ENCODE measurements at regions not wholly inside any gene's neighbourhood (a gene's known extent, or its start where the extent isn't known, plus 50 kb on each side); places are given as distances from the start of the nearest gene placed in this dataset.

DNA sequence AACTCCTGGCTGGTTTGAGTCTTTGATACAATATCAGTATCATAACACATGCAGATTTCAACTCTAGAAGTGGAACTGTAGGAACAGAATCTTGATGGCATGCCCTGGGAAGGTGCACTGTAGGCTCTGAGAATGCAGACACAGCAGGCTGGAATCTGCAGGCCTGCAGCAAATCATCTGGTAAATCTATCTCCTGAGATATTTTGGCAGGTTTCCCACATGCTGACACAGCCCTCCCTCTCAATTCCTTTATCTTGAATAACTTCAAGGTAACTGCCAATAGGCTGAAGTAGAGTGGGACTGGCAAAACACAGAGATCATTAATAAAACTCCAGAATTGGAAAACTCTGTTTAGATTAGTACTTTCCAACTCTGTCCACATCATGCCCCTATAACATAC, 177.8 kb upstream of the PCSK5 start:
- DNase-seq (ENCODE audit: low read depth, low spot score), result peak; percentile 19
- in situ Hi-C loops (cut with HindIII; ENCODE audit: low sequenced_read_pairs), result no loop called here
- no peak overlapping the region for H3K4me3 ChIP-seq (ENCODE audit: low read depth, low read length)
- TF ChIP-seq CTCF (IDR thresholded peaks at IDR 0.05; ENCODE audit: low read depth, low read length), result no peak

DNA sequence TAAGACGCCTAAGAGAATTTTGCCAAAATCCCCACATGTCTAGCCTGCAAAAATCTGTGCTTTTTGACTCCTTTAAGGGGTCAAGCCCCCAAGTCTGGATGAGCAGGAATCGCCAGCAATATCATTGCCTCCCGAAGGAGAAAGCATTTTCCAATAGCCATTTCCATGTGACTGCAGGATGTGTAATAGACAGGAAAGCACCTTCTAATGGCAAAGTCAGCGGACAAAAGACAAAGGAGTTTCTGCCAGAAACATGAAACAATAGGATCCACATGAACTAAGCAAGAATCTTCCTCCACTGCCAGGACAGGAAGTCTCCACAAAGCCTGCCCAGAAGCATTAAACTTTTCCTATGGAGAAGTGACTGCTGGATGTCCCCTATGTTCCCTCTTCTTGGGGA, 177.1 kb upstream of the PCSK5 start:
- no peak overlapping the region for H3K4me3 ChIP-seq (ENCODE audit: low read depth, low read length)
- no peak for DNase-seq (ENCODE audit: low read depth, low spot score)
- in situ Hi-C loops (cut with HindIII; ENCODE audit: low sequenced_read_pairs), result no loop called here
- no peak for TF ChIP-seq CTCF (IDR thresholded peaks at IDR 0.05; ENCODE audit: low read depth, low read length)

- H3K4me3 ChIP-seq (ENCODE audit: low read depth, low read length), result no peak overlapping the region
- in situ Hi-C loops (cut with HindIII; ENCODE audit: low sequenced_read_pairs), result no loop called here
- DNase-seq (ENCODE audit: low read depth, low spot score), result peak; percentile 29
- TF ChIP-seq CTCF (IDR thresholded peaks at IDR 0.05; ENCODE audit: low read depth, low read length), result no peak
Observed at GRCh38 chr9:75715360-75715759, 175.1 kb upstream of the PCSK5 start.

DNA sequence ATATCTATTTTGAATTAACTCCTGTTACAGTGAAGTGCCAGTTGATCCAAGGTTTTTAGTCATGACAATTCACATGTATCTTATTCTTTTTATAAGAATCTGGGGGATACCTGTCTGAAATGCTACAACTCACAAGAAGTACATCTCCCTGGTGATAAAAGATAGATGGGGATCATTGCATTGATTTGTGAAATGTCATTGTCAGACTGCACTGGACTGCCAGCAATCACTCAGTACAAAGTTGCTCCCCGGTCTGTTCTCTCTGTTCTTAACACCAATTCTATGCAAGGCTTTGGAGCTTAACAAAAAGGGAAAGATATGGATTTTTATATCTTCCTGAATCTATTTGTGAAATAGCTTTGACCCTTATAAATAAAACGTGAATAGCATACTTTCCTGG, 171.8 kb upstream of the PCSK5 start:
- no peak overlapping the region for H3K4me3 ChIP-seq (ENCODE audit: low read depth, low read length)
- no peak for DNase-seq (ENCODE audit: low read depth, low spot score)
- in situ Hi-C loops (cut with HindIII; ENCODE audit: low sequenced_read_pairs), result no loop called here
- no peak for TF ChIP-seq CTCF (IDR thresholded peaks at IDR 0.05; ENCODE audit: low read depth, low read length)

GRCh38 chr9:75728391-75728790, 162.1 kb upstream of the PCSK5 start:
- no peak overlapping the region for H3K4me3 ChIP-seq (ENCODE audit: low read depth, low read length)
- TF ChIP-seq CTCF (IDR thresholded peaks at IDR 0.05; ENCODE audit: low read depth, low read length), result no peak
- no peak for DNase-seq (ENCODE audit: low read depth, low spot score)
- in situ Hi-C loops (cut with HindIII; ENCODE audit: low sequenced_read_pairs), result no loop called here

DNA sequence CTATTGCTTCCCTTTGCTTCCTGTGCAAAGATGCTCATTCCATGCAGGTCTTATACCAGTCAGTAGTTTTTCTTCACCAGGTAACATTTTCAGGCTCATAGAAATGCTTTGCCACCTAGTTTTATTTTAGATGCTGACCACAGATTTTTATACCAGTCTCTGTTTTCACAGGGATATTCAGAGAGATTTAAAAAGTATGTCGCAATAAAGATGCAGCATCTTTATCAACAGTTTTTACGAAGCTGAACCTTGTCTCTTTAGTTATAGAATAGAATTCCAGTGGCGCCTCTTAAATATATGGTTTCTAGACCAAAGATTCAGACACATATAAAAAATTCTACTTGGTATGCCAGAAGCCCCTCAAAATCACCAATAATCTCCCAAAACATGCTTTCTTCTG, 155.7 kb upstream of the PCSK5 start:
- DNase-seq (ENCODE audit: low read depth, low spot score), result no peak
- in situ Hi-C loops (cut with HindIII; ENCODE audit: low sequenced_read_pairs), result no loop called here
- no peak for TF ChIP-seq CTCF (IDR thresholded peaks at IDR 0.05; ENCODE audit: low read depth, low read length)
- H3K4me3 ChIP-seq (ENCODE audit: low read depth, low read length), result no peak overlapping the region
